ENCODE measurements at regions not wholly inside any gene's neighbourhood (a gene's known extent, or its start where the extent isn't known, plus 50 kb on each side); places are given as distances from the start of the nearest gene placed in this dataset.
"Not testable (repeated sequence)": the region's sequence is repeated elsewhere in the genome, so short reads cannot be mapped to it uniquely, and the experiment has no call there.

DNA sequence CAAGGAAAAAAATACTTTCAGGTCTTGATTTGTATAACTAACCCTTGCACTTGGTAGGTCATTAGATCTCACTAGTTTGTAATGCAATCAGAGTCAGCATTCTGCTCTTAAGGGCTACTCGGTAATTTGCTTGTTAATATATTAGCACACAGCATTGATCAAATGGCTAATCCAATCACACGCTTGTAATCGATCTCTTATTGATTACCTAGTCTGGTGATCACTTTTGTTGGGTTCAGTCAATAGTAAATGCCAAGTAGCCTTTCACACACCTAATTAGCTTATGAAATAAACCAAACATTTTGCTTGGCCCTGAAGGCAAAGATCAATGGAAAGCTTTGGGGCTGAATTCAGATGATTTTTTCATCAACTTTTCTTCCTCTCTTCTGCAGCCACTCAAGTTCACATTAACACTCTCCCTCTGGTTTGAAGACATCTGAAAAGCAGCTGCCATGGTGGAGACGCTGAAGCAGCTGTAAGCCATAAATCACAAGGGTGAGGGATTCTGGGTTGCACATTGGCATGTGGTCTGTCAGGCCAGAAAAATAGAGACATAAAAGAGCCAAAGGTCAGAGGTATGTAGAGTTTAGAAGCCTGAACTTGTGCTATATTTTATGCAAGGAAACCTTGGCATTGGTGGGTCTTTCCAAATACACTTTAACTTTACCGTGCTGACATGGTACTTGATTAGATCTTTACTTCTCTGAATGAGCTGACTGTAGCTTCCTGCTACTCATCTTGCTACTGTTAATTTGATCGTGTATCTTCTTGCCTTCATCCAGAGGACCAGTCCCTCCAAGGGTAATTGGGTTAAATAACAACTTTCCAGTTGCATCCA lies 234.4 kb downstream of the SIM1 start:
- TF ChIP-seq CTCF (IDR thresholded peaks at IDR 0.05; ENCODE audit: insufficient read depth, low read depth, low read length): no peak
- DNase-seq (ENCODE audit: low read depth): no peak
- no peak overlapping the region for H3K4me3 ChIP-seq (ENCODE audit: low read depth, low read length)

DNA sequence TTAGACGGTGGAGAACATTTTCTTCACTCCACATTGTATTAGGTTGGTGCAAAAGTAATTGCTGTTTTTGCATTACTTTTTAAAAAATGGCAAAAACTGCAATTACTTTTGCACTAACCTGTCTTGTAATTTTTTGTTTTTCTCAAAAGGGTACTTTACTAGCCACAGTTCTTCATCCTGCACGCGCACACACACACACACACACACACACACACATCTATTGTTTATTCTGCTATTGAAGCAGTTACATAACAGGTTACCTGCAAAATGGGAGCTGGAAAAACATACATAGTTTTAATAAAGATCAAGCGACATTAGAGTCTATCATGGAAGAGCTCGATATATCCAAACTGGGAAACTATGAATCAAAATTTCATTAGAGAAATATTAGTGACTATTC lies 235.2 kb downstream of the SIM1 start:
- DNase-seq (ENCODE audit: low read depth): no peak
- TF ChIP-seq CTCF (IDR thresholded peaks at IDR 0.05; ENCODE audit: insufficient read depth, low read depth, low read length): no peak
- no peak overlapping the region for H3K4me3 ChIP-seq (ENCODE audit: low read depth, low read length)

GRCh38 chr6:100228834-100229441 lies 234.9 kb upstream of the MCHR2 start:
- peak overlapping the region; percentile 50 for H3K4me3 ChIP-seq (ENCODE audit: low read depth, low read length)
- TF ChIP-seq CTCF (IDR thresholded peaks at IDR 0.05; ENCODE audit: insufficient read depth, low read depth, low read length): peak; percentile 25
- peak; percentile 36 for DNase-seq (ENCODE audit: low read depth)

DNA sequence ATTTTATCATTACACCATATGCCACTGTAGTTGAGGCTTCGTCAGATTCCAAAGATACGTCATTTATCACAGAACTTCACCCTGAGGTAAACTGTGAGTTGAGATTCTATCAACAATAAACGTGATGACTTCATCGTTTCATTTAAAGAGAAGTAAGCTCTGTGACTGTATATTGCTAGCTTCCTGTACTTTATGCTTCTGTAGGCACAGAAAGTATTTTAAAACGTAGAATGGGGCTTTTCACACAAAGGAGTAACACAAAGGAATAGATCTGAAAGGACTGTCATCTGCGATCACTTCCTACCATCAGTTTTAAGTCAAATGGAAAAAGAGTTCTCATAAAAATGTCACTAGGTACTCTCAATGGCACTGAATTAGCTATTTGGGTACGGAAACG lies 234.4 kb upstream of the MCHR2 start:
- peak overlapping the region; percentile 50 for H3K4me3 ChIP-seq (ENCODE audit: low read depth, low read length)
- peak; percentile 1 for DNase-seq (ENCODE audit: low read depth)
- TF ChIP-seq CTCF (IDR thresholded peaks at IDR 0.05; ENCODE audit: insufficient read depth, low read depth, low read length): no peak

DNA sequence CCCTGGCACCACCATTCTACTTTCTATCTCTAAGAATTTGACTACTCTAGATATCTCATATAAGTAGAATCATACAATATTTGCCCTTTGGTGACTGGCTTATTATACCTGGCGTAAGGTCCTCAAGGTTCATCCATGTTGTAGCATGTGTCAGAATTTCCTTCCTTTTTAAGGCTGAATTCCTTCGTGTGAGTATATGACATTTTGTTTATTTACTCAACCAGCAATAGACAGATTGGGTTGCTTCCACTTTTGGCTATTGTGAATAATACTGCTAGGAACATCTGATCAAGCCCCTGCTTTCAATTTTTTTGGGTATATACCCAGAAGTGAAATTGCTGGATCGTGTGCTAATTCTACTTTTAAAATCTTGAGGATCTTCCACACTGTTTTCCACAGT lies 232.8 kb upstream of the MCHR2 start:
- DNase-seq (ENCODE audit: low read depth): no peak
- H3K4me3 ChIP-seq (ENCODE audit: low read depth, low read length): no peak overlapping the region
- TF ChIP-seq CTCF (IDR thresholded peaks at IDR 0.05; ENCODE audit: insufficient read depth, low read depth, low read length): no peak

DNA sequence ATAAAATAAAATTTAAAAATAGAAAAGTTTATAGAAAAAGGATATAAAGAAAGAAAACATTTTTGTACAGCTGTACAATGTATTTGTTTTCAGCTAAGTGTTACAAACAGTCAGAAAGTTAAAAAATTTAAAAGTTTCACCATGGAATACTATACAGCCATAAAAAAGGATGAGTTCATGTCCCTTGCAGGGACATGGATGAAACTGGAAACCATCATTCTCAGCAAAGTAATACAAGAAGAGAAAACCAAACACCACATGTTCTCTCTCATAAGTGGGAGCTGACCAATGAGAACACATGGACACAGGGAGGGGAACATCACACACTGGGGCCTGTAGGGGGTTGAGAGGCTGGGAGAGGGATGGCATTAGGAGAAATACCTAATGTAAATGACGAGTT lies 229.9 kb upstream of the MCHR2 start:
- not testable (repeated sequence) for H3K4me3 ChIP-seq (ENCODE audit: low read depth, low read length); DNase-seq (ENCODE audit: low read depth)

DNA sequence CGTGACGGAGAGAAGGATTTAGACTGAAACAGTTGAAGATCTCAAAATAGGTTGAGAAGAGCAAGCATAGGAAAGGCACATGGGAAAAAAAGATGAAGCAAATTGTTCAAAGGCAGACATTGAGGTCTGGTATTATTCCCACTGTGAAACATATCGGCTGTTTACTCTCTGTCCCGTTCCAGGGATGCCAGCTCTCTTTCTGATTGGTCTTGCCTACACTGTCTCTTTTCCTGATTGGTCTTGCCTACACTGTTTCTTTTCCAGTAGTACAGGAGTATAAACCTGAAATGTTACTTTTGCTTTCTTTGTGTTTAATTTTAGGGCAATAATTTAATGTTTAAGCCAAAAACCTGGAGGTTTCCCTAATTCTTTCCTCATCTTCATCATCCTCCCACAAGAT lies 226.5 kb upstream of the MCHR2 start:
- H3K4me3 ChIP-seq (ENCODE audit: low read depth, low read length): no peak overlapping the region
- TF ChIP-seq CTCF (IDR thresholded peaks at IDR 0.05; ENCODE audit: insufficient read depth, low read depth, low read length): no peak
- no peak for DNase-seq (ENCODE audit: low read depth)
